SH-SY5Y (cell line): ENCODE measurements at regions not wholly inside any gene's neighbourhood (a gene's known extent, or its start where the extent isn't known, plus 50 kb on each side); places are given as distances from the start of the nearest gene placed in this dataset.

Experiments
- GATA2 ChIP-seq: IDR thresholded peaks from 2 replicates; pipeline ENCODE4 v1.6.1; 2011; ENCODE audit warnings: mild to moderate bottlenecking, low read depth, low read length
- GATA3 ChIP-seq: IDR thresholded peaks from 2 replicates; pipeline ENCODE4 v1.6.1; 2011; ENCODE audit warnings: low read depth, mild to moderate bottlenecking, low read length, moderate library complexity

GRCh38 chr3:81255463-81255862, 506.0 kb downstream of the GBE1 start:
- TF ChIP-seq GATA3 = no peak
- TF ChIP-seq GATA2 = no peak
